HCT116 (cell line): ENCODE measurements at regions not wholly inside any gene's neighbourhood (a gene's known extent, or its start where the extent isn't known, plus 50 kb on each side); places are given as distances from the start of the nearest gene placed in this dataset.

Experiments
- ATAC-seq: fragments of 200-7000 bp; cut with Tn5 transposase; 2 replicates; pipeline ENCODE4 v1.9.1; 2020; ENCODE audit warnings: mild to moderate bottlenecking, moderate library complexity
- BruUV-seq: library from RNA; stranded (reverse); fragments of 400-500 nt; replicated peaks from 2 replicates; lab custom pipeline; 2021; lab: Mats Ljungman, UMichigan
- CTCF ChIA-PET: fragments of 300-600 bp; sonication (Branson Sonifier 250); formaldehyde crosslinking; loops from one replicate; lab custom pipeline; 2021; ENCODE audit warnings: antibody characterized with exemption; lab: Charles Lee
- POLR2A ChIA-PET: fragments of 300-600, 350-600 bp; sonication (Branson Sonifier 250); formaldehyde crosslinking; loops from one replicate; lab custom pipeline; 2021; ENCODE audit warnings: antibody characterized with exemption; lab: Charles Lee
- RAD21 ChIA-PET, 2 experiments: fragments of 300-600 bp; sonication (Branson Sonifier 250); formaldehyde crosslinking; loops; one replicate each; lab custom pipeline; 2023; ENCODE audit warnings: low total read pairs in 2 of 2; ENCODE audit not compliant: uncharacterized antibody in 2 of 2, unreplicated experiment in 2 of 2, low non-redundant PET in 1 of 2; lab: Charles Lee
- DNase-seq: peaks from one replicate; pipeline ENCODE4 v3.0.0-alpha.2; 2010; ENCODE audit warnings: low read depth, low spot score
- H2AFZ ChIP-seq: fragments of 200-600 bp; shearing (Covaris generic), sonication (generic); 2 replicates; pipeline ENCODE4 v1.6.1; 2017; ENCODE audit warnings: low read depth, mixed run types, mixed read lengths, antibody characterized with exemption, low read length; ENCODE audit not compliant: poor library complexity, severe bottlenecking
- H3K27ac ChIP-seq: 2 replicates; pipeline ENCODE4 v1.5.1; 2012; ENCODE audit warnings: low read depth, low read length
- H3K27me3 ChIP-seq: fragments of 200-600 bp; sonication (generic); 2 replicates; pipeline ENCODE4 v1.6.1; 2016; ENCODE audit warnings: mixed run types, low read length, mixed read lengths; ENCODE audit not compliant: insufficient read depth
- H3K36me3 ChIP-seq, 2 experiments: fragments of 200-500 bp in 1 of 2; fragments of 200-600 bp in 1 of 2; sonication (Bioruptor generic) in 1 of 2; sonication (generic) in 1 of 2; 2 replicates each; pipeline versions ENCODE4 v1.5.1 to v1.6.1; 2014 to 2016; ENCODE audit warnings: low read length in 2 of 2, inconsistent platforms in 1 of 2, mixed read lengths in 1 of 2, mixed run types in 1 of 2; ENCODE audit not compliant: insufficient read depth in 2 of 2, control insufficient read depth in 1 of 2
- H3K4me1 ChIP-seq, 2 experiments: fragments of 200-600 bp in 1 of 2; sonication (generic) in 1 of 2; 2 replicates each; pipeline versions ENCODE4 v1.5.1 to v1.6.1; 2012 to 2017; ENCODE audit warnings: low read length in 2 of 2, inconsistent platforms in 1 of 2, mild to moderate bottlenecking in 1 of 2, mixed read lengths in 1 of 2, mixed run types in 1 of 2, moderate library complexity in 1 of 2; ENCODE audit not compliant: insufficient read depth in 2 of 2, control insufficient read depth in 1 of 2
- H3K4me2 ChIP-seq: fragments of 200-600 bp; sonication (generic); 2 replicates; pipeline ENCODE4 v1.6.1; 2017; ENCODE audit warnings: mixed run types, low read length, mixed read lengths
- H3K4me3 ChIP-seq, 2 experiments: fragments of 200-600 bp in 1 of 2; sonication (generic) in 1 of 2; replicated peaks in 1 of 2; 2 replicates each; pipeline ENCODE4 v1.5.1; 2011 to 2016; ENCODE audit warnings: low read length in 2 of 2, control low read depth in 1 of 2, low read depth in 1 of 2, mild to moderate bottlenecking in 1 of 2, mixed read lengths in 1 of 2, mixed run types in 1 of 2
- H3K79me2 ChIP-seq: fragments of 200-600 bp; sonication (generic); 2 replicates; pipeline ENCODE4 v1.6.1; 2017; ENCODE audit warnings: mild to moderate bottlenecking, mixed run types, low read length, moderate library complexity, mixed read lengths; ENCODE audit not compliant: insufficient read depth
- H3K9ac ChIP-seq: fragments of 200-600 bp; sonication (generic); 2 replicates; pipeline ENCODE4 v1.6.1; 2016; ENCODE audit warnings: low read length, mixed read lengths
- H3K9me2 ChIP-seq: fragments of 200-600 bp; sonication (generic), shearing (Covaris generic); 2 replicates; pipeline ENCODE4 v1.6.1; 2017; ENCODE audit warnings: mixed run types, mild to moderate bottlenecking, moderate library complexity; ENCODE audit not compliant: insufficient read depth
- H3K9me3 ChIP-seq, 2 experiments: fragments of 200-500 bp in 1 of 2; fragments of 200-600 bp in 1 of 2; sonication (Bioruptor generic) in 1 of 2; sonication (generic) in 1 of 2; 2 replicates each; pipeline ENCODE4 v1.6.1; 2014 to 2017; ENCODE audit warnings: low read length in 2 of 2, mixed read lengths in 2 of 2, inconsistent platforms in 1 of 2, low read depth in 1 of 2, mild to moderate bottlenecking in 1 of 2, mixed run types in 1 of 2, moderate library complexity in 1 of 2; ENCODE audit not compliant: control insufficient read depth in 1 of 2, insufficient read depth in 1 of 2
- H4K20me1 ChIP-seq: fragments of 200-600 bp; sonication (generic), shearing (Covaris generic); 2 replicates; pipeline ENCODE4 v1.6.1; 2017; ENCODE audit warnings: mixed run types, mild to moderate bottlenecking, moderate library complexity; ENCODE audit not compliant: insufficient read depth
- EZH2 ChIP-seq: fragments of 200-600 bp; sonication (generic); IDR thresholded peaks from 2 replicates; pipeline ENCODE4 v1.6.1; 2017; ENCODE audit warnings: antibody characterized with exemption, mixed run types
- FOSL1 ChIP-seq: IDR thresholded peaks from 2 replicates; pipeline ENCODE4 v1.6.1; 2012; ENCODE audit warnings: low read depth
- JUND ChIP-seq: IDR thresholded peaks from 2 replicates; pipeline ENCODE4 v1.6.1; 2012
- POLR2A ChIP-seq: IDR thresholded peaks from 2 replicates; pipeline ENCODE4 v1.7.0; 2011; ENCODE audit warnings: borderline replicate concordance; ENCODE audit not compliant: insufficient read depth, insufficient read length; ENCODE audit errors: extremely low read depth
- POLR2AphosphoS5 ChIP-seq: IDR thresholded peaks from 2 replicates; pipeline ENCODE4 v1.6.1; 2011; ENCODE audit warnings: mild to moderate bottlenecking, low read depth, low read length, moderate library complexity
- SP1 ChIP-seq: IDR thresholded peaks from 2 replicates; pipeline ENCODE4 v1.6.1; 2012; ENCODE audit warnings: low read depth
- SRF ChIP-seq: IDR thresholded peaks from 2 replicates; pipeline ENCODE4 v1.6.1; 2012; ENCODE audit warnings: low read depth
- TCF7L2 ChIP-seq: IDR thresholded peaks from 2 replicates; pipeline ENCODE4 v1.7.0; 2011; ENCODE audit warnings: borderline replicate concordance, inconsistent platforms; ENCODE audit not compliant: insufficient read depth, insufficient read length; ENCODE audit errors: extremely low read depth
- ZNF274 ChIP-seq: fragments of 200-500 bp; sonication (Bioruptor generic); IDR thresholded peaks from 2 replicates; pipeline ENCODE4 v1.6.1; 2014; ENCODE audit warnings: mild to moderate bottlenecking, low read depth, low read length, inconsistent platforms
- intact Hi-C: fragments of 100-400 bp; cut with micrococcal nuclease; formaldehyde crosslinking; loops from 2 replicates; pipeline ENCODE4 v1.10.0; 2022
- TF ChIP-seq, protein P1 (sequence below), 3 experiments: fragments of 200-600 bp in 1 of 3; sonication (generic) in 1 of 3; IDR thresholded peaks in 2 of 3; conservative IDR thresholded peaks in 1 of 3; 2 replicates each; pipeline ENCODE4 v1.5.1; 2012 to 2017; ENCODE audit warnings: low read depth in 2 of 3, low read length in 2 of 3, antibody characterized with exemption in 1 of 3, borderline replicate concordance in 1 of 3, control low read depth in 1 of 3, mild to moderate bottlenecking in 1 of 3, mixed read lengths in 1 of 3, mixed run types in 1 of 3, moderate library complexity in 1 of 3; ENCODE audit not compliant: insufficient read depth in 1 of 3
- TF ChIP-seq, protein P2 (sequence below): IDR thresholded peaks from 2 replicates; pipeline ENCODE4 v1.6.1; 2012; ENCODE audit warnings: low read depth
- TF ChIP-seq, protein P3 (sequence below): IDR thresholded peaks from 2 replicates; pipeline ENCODE4 v1.6.1; 2012

DNA sequence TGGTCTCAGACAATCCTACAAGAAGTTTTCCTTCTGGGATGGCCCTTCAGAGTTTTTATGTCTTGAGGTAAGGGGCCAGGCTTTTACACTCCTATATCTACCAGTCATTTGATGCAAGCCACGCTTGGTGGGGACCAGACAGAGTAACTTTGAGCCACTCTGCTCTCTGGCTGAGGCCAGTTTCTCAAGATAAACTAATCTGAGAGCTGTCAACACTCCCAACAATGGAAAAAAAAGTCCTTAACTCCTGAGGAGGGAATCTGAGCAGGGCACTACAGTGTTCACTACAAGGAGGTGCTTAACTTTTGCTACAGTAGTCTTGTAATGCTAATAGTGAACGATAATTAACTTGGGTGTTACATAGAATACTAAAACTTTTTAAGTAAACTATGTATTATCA lies 62.7 kb downstream of the MRPS30 start:
- Histone ChIP-seq H3K9me3 (no peaks in the 10 kb centered on the region), H3K9ac (no peak overlapping the region), H3K9me2 (no peaks in the 10 kb centered on the region), H3K4me3 (no peak overlapping the region), H3K79me2 (no peaks in the 10 kb centered on the region), H2AFZ (no peak overlapping the region), H3K27me3 (no peaks in the 10 kb centered on the region), H3K4me1 (peaks cover 14 to 30% of the 10 kb centered on the region in 2 experiments), H3K4me2 (no peak overlapping the region), H3K36me3 (peaks cover 0 to 2% of the 10 kb centered on the region in 2 experiments; a peak in 1 of 4 replicates), H3K27ac (no peak overlapping the region), H4K20me1 (no peaks in the 10 kb centered on the region)
- no TSS peak for BruUV-seq
- CTCF ChIA-PET: interaction anchor here (2.6 kb wide), 1 partner anchor 9 kb away, joined by 6 read pairs; no protein-coding TSS in a partner anchor
- DNase-seq (no peak), ATAC-seq (no peak)
- RAD21 ChIA-PET: no interaction called here
- intact Hi-C loops: no loop called here
- TF ChIP-seq TCF7L2 (no peak), JUND (no peak), FOSL1 (no peak), POLR2A (no peak), EZH2 (no peak), ZNF274 (no peak), SRF (no peak), POLR2AphosphoS5 (no peak), SP1 (no peak)
- TF ChIP-seq, protein P1, sequence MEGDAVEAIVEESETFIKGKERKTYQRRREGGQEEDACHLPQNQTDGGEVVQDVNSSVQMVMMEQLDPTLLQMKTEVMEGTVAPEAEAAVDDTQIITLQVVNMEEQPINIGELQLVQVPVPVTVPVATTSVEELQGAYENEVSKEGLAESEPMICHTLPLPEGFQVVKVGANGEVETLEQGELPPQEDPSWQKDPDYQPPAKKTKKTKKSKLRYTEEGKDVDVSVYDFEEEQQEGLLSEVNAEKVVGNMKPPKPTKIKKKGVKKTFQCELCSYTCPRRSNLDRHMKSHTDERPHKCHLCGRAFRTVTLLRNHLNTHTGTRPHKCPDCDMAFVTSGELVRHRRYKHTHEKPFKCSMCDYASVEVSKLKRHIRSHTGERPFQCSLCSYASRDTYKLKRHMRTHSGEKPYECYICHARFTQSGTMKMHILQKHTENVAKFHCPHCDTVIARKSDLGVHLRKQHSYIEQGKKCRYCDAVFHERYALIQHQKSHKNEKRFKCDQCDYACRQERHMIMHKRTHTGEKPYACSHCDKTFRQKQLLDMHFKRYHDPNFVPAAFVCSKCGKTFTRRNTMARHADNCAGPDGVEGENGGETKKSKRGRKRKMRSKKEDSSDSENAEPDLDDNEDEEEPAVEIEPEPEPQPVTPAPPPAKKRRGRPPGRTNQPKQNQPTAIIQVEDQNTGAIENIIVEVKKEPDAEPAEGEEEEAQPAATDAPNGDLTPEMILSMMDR (IDR thresholded peaks at IDR 0.05 in 2 of 3, conservative IDR thresholded peaks at IDR 0.05 in 1 of 3; ENCODE audit: borderline replicate concordance in 1 of 3, insufficient read depth in 1 of 3, low read depth in 2 of 3, low read length in 2 of 3): no peak
- TF ChIP-seq, protein P2, sequence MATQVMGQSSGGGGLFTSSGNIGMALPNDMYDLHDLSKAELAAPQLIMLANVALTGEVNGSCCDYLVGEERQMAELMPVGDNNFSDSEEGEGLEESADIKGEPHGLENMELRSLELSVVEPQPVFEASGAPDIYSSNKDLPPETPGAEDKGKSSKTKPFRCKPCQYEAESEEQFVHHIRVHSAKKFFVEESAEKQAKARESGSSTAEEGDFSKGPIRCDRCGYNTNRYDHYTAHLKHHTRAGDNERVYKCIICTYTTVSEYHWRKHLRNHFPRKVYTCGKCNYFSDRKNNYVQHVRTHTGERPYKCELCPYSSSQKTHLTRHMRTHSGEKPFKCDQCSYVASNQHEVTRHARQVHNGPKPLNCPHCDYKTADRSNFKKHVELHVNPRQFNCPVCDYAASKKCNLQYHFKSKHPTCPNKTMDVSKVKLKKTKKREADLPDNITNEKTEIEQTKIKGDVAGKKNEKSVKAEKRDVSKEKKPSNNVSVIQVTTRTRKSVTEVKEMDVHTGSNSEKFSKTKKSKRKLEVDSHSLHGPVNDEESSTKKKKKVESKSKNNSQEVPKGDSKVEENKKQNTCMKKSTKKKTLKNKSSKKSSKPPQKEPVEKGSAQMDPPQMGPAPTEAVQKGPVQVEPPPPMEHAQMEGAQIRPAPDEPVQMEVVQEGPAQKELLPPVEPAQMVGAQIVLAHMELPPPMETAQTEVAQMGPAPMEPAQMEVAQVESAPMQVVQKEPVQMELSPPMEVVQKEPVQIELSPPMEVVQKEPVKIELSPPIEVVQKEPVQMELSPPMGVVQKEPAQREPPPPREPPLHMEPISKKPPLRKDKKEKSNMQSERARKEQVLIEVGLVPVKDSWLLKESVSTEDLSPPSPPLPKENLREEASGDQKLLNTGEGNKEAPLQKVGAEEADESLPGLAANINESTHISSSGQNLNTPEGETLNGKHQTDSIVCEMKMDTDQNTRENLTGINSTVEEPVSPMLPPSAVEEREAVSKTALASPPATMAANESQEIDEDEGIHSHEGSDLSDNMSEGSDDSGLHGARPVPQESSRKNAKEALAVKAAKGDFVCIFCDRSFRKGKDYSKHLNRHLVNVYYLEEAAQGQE: no peak
- TF ChIP-seq, protein P3, sequence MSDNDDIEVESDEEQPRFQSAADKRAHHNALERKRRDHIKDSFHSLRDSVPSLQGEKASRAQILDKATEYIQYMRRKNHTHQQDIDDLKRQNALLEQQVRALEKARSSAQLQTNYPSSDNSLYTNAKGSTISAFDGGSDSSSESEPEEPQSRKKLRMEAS: no peak
- POLR2A ChIA-PET: no interaction called here
